ENCODE measurements at regions not wholly inside any gene's neighbourhood (a gene's known extent, or its start where the extent isn't known, plus 50 kb on each side); places are given as distances from the start of the nearest gene placed in this dataset.

DNA sequence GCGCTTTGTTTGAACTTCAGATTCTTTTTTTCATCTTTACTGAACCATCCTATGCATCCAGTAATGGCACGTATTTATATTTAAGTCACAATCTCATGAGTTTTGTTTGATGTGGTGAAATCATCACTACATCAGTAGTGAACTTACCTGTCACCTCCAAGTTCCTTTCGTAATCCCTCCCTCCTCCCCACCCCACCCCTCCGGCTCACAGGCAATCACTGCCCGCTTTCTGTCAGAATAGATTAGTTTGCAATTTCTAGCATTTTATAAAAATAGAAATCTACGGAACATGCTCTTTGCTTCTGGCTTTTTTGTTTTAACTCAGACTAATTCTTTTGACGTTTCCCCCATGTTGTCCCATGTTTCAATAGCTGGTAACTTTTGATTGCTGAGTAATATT is 305.4 kb upstream of the IRX4 start:
- Histone ChIP-seq H4K20me1 (ENCODE audit: low read depth, low read length) (no peaks in the 10 kb centered on the region), H3K9ac (ENCODE audit: low read length) (no peak overlapping the region), H2AFZ (ENCODE audit: low read depth, low read length, severe bottlenecking) (no peak overlapping the region), H3K36me3 (ENCODE audit: low read length) (no peaks in the 10 kb centered on the region), H3K79me2 (ENCODE audit: insufficient read depth, low read length) (no peaks in the 10 kb centered on the region), H3K9me2 (replicated peaks; ENCODE audit: insufficient read depth, low read length) (no peaks in the 10 kb centered on the region), H3K27ac (ENCODE audit: low read depth, low read length) (no peak overlapping the region), H3K4me2 (ENCODE audit: low read depth, low read length, poor library complexity, severe bottlenecking) (no peak overlapping the region), H3K27me3 (ENCODE audit: low read length) (no peaks in the 10 kb centered on the region), H3K4me3 (ENCODE audit: insufficient read depth, low read length, poor library complexity, severe bottlenecking) (no peak overlapping the region), H3F3A (ENCODE audit: insufficient read depth) (no peaks in the 10 kb centered on the region), H3K9me3 (ENCODE audit: insufficient read depth, low read length) (no peaks in the 10 kb centered on the region)
- TF ChIP-seq EZH2phosphoT487 (conservative IDR thresholded peaks at IDR 0.05; ENCODE audit: low read length), result no peak
- no peak for TF ChIP-seq CTCF (IDR thresholded peaks at IDR 0.05; ENCODE audit: insufficient read depth, low read length, poor library complexity, severe bottlenecking)

DNA sequence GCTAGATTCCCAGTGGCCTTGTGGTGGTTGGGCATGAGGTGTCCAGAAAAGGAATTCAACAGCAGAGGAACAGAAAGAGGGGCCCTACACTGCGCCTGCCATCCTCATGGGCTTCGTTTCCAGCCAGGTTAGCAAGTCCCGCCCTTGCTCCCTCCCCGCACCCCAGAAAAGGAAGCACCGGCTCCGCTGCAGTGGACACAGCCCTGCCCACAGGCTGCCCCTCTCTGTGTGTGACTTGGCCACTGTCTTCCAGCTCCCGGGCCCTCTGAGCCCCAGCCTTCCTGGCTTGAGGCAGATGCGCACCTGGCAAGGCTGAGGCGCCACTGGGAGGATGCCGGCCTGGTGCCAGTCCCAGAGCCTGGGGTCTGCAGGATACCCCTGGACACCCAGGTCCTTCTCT is 305.0 kb upstream of the IRX4 start:
- Histone ChIP-seq H3F3A (ENCODE audit: insufficient read depth) (no peaks in the 10 kb centered on the region), H2AFZ (ENCODE audit: low read depth, low read length, severe bottlenecking) (no peak overlapping the region), H4K20me1 (ENCODE audit: low read depth, low read length) (no peaks in the 10 kb centered on the region), H3K9ac (ENCODE audit: low read length) (no peak overlapping the region), H3K27me3 (ENCODE audit: low read length) (no peaks in the 10 kb centered on the region), H3K9me3 (ENCODE audit: insufficient read depth, low read length) (no peaks in the 10 kb centered on the region), H3K36me3 (ENCODE audit: low read length) (no peaks in the 10 kb centered on the region), H3K79me2 (ENCODE audit: insufficient read depth, low read length) (no peaks in the 10 kb centered on the region), H3K27ac (ENCODE audit: low read depth, low read length) (no peak overlapping the region), H3K4me3 (ENCODE audit: insufficient read depth, low read length, poor library complexity, severe bottlenecking) (no peak overlapping the region), H3K9me2 (replicated peaks; ENCODE audit: insufficient read depth, low read length) (no peaks in the 10 kb centered on the region), H3K4me2 (ENCODE audit: low read depth, low read length, poor library complexity, severe bottlenecking) (no peak overlapping the region)
- TF ChIP-seq EZH2phosphoT487 (conservative IDR thresholded peaks at IDR 0.05; ENCODE audit: low read length) (no peak), CTCF (IDR thresholded peaks at IDR 0.05; ENCODE audit: insufficient read depth, low read length, poor library complexity, severe bottlenecking) (no peak)

DNA sequence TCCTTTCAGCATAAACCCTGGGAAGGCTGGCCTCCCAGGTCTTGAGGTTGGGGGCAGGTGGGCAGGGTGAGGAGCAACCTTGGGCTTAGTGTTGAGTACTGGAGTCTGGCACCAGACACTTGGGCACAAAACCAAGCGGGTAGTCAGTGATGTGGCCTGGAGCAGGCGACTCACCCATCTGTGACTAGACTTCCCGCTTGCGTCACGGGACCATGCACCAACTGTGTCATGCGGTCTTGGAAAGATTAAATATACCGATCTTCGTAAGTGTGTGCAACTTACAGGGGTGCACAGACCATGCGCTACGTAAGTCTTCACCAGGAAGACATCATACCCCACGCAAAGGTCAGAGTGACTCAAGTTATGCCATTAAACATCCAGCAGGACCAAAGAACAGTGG is 304.4 kb upstream of the IRX4 start:
- no peak overlapping the region for H2AFZ ChIP-seq (ENCODE audit: low read depth, low read length, severe bottlenecking)
- no peak for TF ChIP-seq EZH2phosphoT487 (conservative IDR thresholded peaks at IDR 0.05; ENCODE audit: low read length)
- no peak for TF ChIP-seq CTCF (IDR thresholded peaks at IDR 0.05; ENCODE audit: insufficient read depth, low read length, poor library complexity, severe bottlenecking)
- no peaks in the 10 kb centered on the region for H4K20me1 ChIP-seq (ENCODE audit: low read depth, low read length)
- H3K4me3 ChIP-seq (ENCODE audit: insufficient read depth, low read length, poor library complexity, severe bottlenecking), result no peak overlapping the region
- no peaks in the 10 kb centered on the region for H3K9me2 ChIP-seq (replicated peaks; ENCODE audit: insufficient read depth, low read length)
- H3F3A ChIP-seq (ENCODE audit: insufficient read depth), result no peaks in the 10 kb centered on the region
- no peak overlapping the region for H3K27ac ChIP-seq (ENCODE audit: low read depth, low read length)
- no peak overlapping the region for H3K4me2 ChIP-seq (ENCODE audit: low read depth, low read length, poor library complexity, severe bottlenecking)
- H3K36me3 ChIP-seq (ENCODE audit: low read length), result no peaks in the 10 kb centered on the region
- H3K79me2 ChIP-seq (ENCODE audit: insufficient read depth, low read length), result no peaks in the 10 kb centered on the region
- no peaks in the 10 kb centered on the region for H3K9me3 ChIP-seq (ENCODE audit: insufficient read depth, low read length)
- H3K9ac ChIP-seq (ENCODE audit: low read length), result no peak overlapping the region
- no peaks in the 10 kb centered on the region for H3K27me3 ChIP-seq (ENCODE audit: low read length)
